HEK293 (cell line): ENCODE measurements at regions not wholly inside any gene's neighbourhood (a gene's known extent, or its start where the extent isn't known, plus 50 kb on each side); places are given as distances from the start of the nearest gene placed in this dataset.

Experiments
- CTCF ChIA-PET: fragments of 350-600 bp; formaldehyde crosslinking; extraction: SDS; loops from one replicate; lab custom pipeline; 2021; ENCODE audit warnings: antibody characterized with exemption; lab: Yijun Ruan, JAX
- POLR2A ChIA-PET: fragments of 300-600 bp; formaldehyde crosslinking; extraction: SDS; loops from one replicate; lab custom pipeline; 2020; ENCODE audit warnings: antibody characterized with exemption, inconsistent platforms; lab: Yijun Ruan, JAX
- H3K27ac ChIP-seq: fragments of 200-500 bp; sonication (Bioruptor generic); 2 replicates; pipeline ENCODE4 v1.5.1; 2014; ENCODE audit warnings: low read depth, low read length, control low read depth, inconsistent platforms; ENCODE audit errors: extremely low read depth
- H3K36me3 ChIP-seq, 2 experiments: fragments of 200-500 bp in 1 of 2; sonication (Bioruptor generic) in 1 of 2; 1 replicate in 1 of 2; 2 replicates in 1 of 2; pipeline ENCODE4 v1.5.1; 2014 to 2017; ENCODE audit warnings: inconsistent platforms in 2 of 2, low read length in 2 of 2; ENCODE audit not compliant: control insufficient read depth in 2 of 2, insufficient read depth in 1 of 2
- H3K4me1 ChIP-seq: fragments of 200-500 bp; sonication (Bioruptor generic); 2 replicates; pipeline ENCODE4 v1.5.1; 2014; ENCODE audit warnings: mild to moderate bottlenecking, low read length, inconsistent platforms; ENCODE audit not compliant: control insufficient read depth, insufficient read depth
- H3K4me3 ChIP-seq: 2 replicates; pipeline ENCODE4 v1.5.1; 2011; ENCODE audit warnings: low read depth, mild to moderate bottlenecking, control low read depth, low read length, moderate library complexity
- H3K9me3 ChIP-seq: fragments of 200-500 bp; sonication (Bioruptor generic); 2 replicates; pipeline ENCODE4 v1.5.1; 2014; ENCODE audit warnings: low read depth, low read length, inconsistent platforms; ENCODE audit not compliant: control insufficient read depth, insufficient read depth
- GLI4 ChIP-seq: fragments of 450-650 bp; formaldehyde crosslinking; IDR thresholded peaks from 2 replicates; pipeline ENCODE4 v1.5.1; 2016; ENCODE audit warnings: missing biosample characterization, missing genetic modification characterization
- KLF9 ChIP-seq: fragments of 450-650 bp; formaldehyde crosslinking; IDR thresholded peaks from 2 replicates; pipeline ENCODE4 v1.5.1; 2016; ENCODE audit warnings: missing biosample characterization, missing genetic modification characterization, low read depth
- MZF1 ChIP-seq: fragments of 450-650 bp; formaldehyde crosslinking; IDR thresholded peaks from 2 replicates; pipeline ENCODE4 v1.5.1; 2017; ENCODE audit warnings: missing biosample characterization, missing genetic modification characterization, borderline replicate concordance
- ZFP41 ChIP-seq: fragments of 450-650 bp; formaldehyde crosslinking; IDR thresholded peaks from 2 replicates; pipeline ENCODE4 v1.5.1; 2016; ENCODE audit warnings: missing biosample characterization, missing genetic modification characterization, borderline replicate concordance
- ZNF10 ChIP-seq: fragments of 450-650 bp; formaldehyde crosslinking; IDR thresholded peaks from 2 replicates; pipeline ENCODE4 v1.5.1; 2017; ENCODE audit warnings: missing biosample characterization, missing genetic modification characterization
- ZNF169 ChIP-seq: fragments of 450-650 bp; formaldehyde crosslinking; IDR thresholded peaks from 2 replicates; pipeline ENCODE4 v1.5.1; 2016; ENCODE audit warnings: missing biosample characterization, missing genetic modification characterization
- ZNF24 ChIP-seq: fragments of 450-650 bp; formaldehyde crosslinking; IDR thresholded peaks from 2 replicates; pipeline ENCODE4 v1.5.1; 2016; ENCODE audit warnings: missing biosample characterization, missing genetic modification characterization
- ZNF274 ChIP-seq, 2 experiments: fragments of 200-500 bp in 1 of 2; fragments of 450-650 bp in 1 of 2; sonication (Bioruptor generic) in 1 of 2; formaldehyde crosslinking in 1 of 2; IDR thresholded peaks; 2 replicates each; pipeline versions ENCODE4 v1.5.1 to v1.6.1; 2014 to 2016; ENCODE audit warnings: borderline replicate concordance in 1 of 2, inconsistent platforms in 1 of 2, low read length in 1 of 2, missing biosample characterization in 1 of 2, missing genetic modification characterization in 1 of 2
- ZNF433 ChIP-seq: fragments of 450-650 bp; formaldehyde crosslinking; IDR thresholded peaks from 2 replicates; pipeline ENCODE4 v1.5.1; 2016; ENCODE audit warnings: missing biosample characterization, missing genetic modification characterization, low read depth
- ZNF530 ChIP-seq: fragments of 450-650 bp; formaldehyde crosslinking; IDR thresholded peaks from 2 replicates; pipeline ENCODE4 v1.5.1; 2016; ENCODE audit warnings: low read depth, missing biosample characterization, missing genetic modification characterization
- ZNF571 ChIP-seq: fragments of 450-650 bp; formaldehyde crosslinking; IDR thresholded peaks from 2 replicates; pipeline ENCODE4 v1.5.0; 2017; ENCODE audit warnings: missing biosample characterization, missing genetic modification characterization
- ZNF596 ChIP-seq: fragments of 450-650 bp; IDR thresholded peaks from 2 replicates; pipeline ENCODE4 v1.5.0; 2018; ENCODE audit warnings: missing biosample characterization, mild to moderate bottlenecking, missing genetic modification characterization, moderate library complexity
- ZNF623 ChIP-seq: fragments of 450-650 bp; formaldehyde crosslinking; IDR thresholded peaks from 2 replicates; pipeline ENCODE4 v1.5.1; 2016; ENCODE audit warnings: missing biosample characterization, missing genetic modification characterization
- ZNF747 ChIP-seq: fragments of 450-650 bp; formaldehyde crosslinking; IDR thresholded peaks from 2 replicates; pipeline ENCODE4 v1.5.1; 2016; ENCODE audit warnings: missing biosample characterization, missing genetic modification characterization
- ZNF768 ChIP-seq: fragments of 450-650 bp; formaldehyde crosslinking; IDR thresholded peaks from 2 replicates; pipeline ENCODE4 v1.5.1; 2018; ENCODE audit warnings: missing biosample characterization, mild to moderate bottlenecking, missing genetic modification characterization
- ZNF785 ChIP-seq: fragments of 450-650 bp; formaldehyde crosslinking; IDR thresholded peaks from 2 replicates; pipeline ENCODE4 v1.5.1; 2016; ENCODE audit warnings: missing biosample characterization, missing genetic modification characterization
- ZNF791 ChIP-seq: fragments of 450-650 bp; formaldehyde crosslinking; IDR thresholded peaks from 2 replicates; pipeline ENCODE4 v1.5.1; 2016; ENCODE audit warnings: missing biosample characterization, missing genetic modification characterization
- ZNF830 ChIP-seq: fragments of 450-650 bp; IDR thresholded peaks from 2 replicates; pipeline ENCODE4 v1.5.0; 2018; ENCODE audit warnings: missing biosample characterization, missing genetic modification characterization, low read depth, mild to moderate bottlenecking, moderate library complexity
- TF ChIP-seq, protein P1 (sequence below): fragments of 450-650 bp; formaldehyde crosslinking; IDR thresholded peaks from 2 replicates; pipeline ENCODE4; 2016; ENCODE audit warnings: missing biosample characterization, missing genetic modification characterization
- TF ChIP-seq, protein P2 (sequence below): fragments of 450-650 bp; formaldehyde crosslinking; IDR thresholded peaks from 2 replicates; pipeline ENCODE4 v1.5.1; 2016; ENCODE audit warnings: missing biosample characterization, missing genetic modification characterization
- TF ChIP-seq, protein P3 (sequence below): fragments of 450-650 bp; IDR thresholded peaks from 2 replicates; pipeline ENCODE4 v1.5.1; 2018; ENCODE audit warnings: missing biosample characterization, missing genetic modification characterization
- TF ChIP-seq, protein P4 (sequence below): fragments of 450-650 bp; formaldehyde crosslinking; IDR thresholded peaks from 2 replicates; pipeline ENCODE4 v1.5.1; 2017; ENCODE audit warnings: missing biosample characterization, missing genetic modification characterization
- TF ChIP-seq, protein P5 (sequence below): fragments of 450-650 bp; formaldehyde crosslinking; conservative IDR thresholded peaks from 2 replicates; pipeline ENCODE4 v1.5.1; 2016; ENCODE audit warnings: low read depth, missing biosample characterization, missing genetic modification characterization

DNA sequence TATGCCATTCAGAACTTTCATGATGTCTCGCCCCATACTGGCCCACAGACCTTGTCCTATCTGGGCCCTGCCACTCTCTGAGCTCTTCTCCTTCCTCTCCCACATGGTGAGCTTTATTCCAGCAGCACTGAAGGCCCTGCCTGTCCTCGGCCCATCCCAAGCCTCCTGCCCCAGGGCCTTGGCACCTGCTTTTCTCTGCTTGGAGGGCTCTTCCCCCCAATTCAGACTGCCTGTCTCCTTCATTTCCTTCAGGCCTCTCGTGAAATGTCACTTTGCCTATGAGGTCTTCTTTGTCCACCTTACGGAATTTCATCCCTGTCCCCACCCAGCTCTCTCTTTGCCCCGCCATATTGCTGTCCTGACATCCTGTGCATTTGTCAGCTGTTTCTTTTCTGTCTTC, 191.7 kb upstream of the POU3F1 start:
- TF ChIP-seq GLI4, result no peak
- no peak for TF ChIP-seq MZF1 (tag by site-specific recombination)
- TF ChIP-seq ZNF433, result no peak
- TF ChIP-seq ZNF785 (tag by site-specific recombination), result no peak
- TF ChIP-seq ZNF623 (tag by site-specific recombination), result peak; percentile 61
- TF ChIP-seq, protein P1, sequence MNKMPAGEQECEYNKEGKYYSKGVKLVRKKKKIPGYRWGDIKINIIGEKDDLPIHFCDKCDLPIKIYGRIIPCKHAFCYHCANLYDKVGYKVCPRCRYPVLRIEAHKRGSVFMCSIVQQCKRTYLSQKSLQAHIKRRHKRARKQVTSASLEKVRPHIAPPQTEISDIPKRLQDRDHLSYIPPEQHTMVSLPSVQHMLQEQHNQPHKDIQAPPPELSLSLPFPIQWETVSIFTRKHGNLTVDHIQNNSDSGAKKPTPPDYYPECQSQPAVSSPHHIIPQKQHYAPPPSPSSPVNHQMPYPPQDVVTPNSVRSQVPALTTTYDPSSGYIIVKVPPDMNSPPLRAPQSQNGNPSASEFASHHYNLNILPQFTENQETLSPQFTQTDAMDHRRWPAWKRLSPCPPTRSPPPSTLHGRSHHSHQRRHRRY (tag by site-specific recombination), result no peak
- TF ChIP-seq ZNF24 (tag by site-specific recombination), result no peak
- no peak for TF ChIP-seq ZNF274 (IDR thresholded peaks at IDR 0.05; ENCODE audit: low read length)
- TF ChIP-seq ZNF274 (tag by site-specific recombination; IDR thresholded peaks at IDR 0.05; ENCODE audit: borderline replicate concordance), result no peak
- H3K36me3 ChIP-seq, result no peaks in the 10 kb centered on the region
- ChIA-PET POLR2A (no interaction called here), CTCF (no interaction called here)
- no peaks in the 10 kb centered on the region for H3K4me1 ChIP-seq
- no peaks in the 10 kb centered on the region for H3K9me3 ChIP-seq
- no peak overlapping the region for H3K4me3 ChIP-seq
- H3K27ac ChIP-seq, result no peak overlapping the region

DNA sequence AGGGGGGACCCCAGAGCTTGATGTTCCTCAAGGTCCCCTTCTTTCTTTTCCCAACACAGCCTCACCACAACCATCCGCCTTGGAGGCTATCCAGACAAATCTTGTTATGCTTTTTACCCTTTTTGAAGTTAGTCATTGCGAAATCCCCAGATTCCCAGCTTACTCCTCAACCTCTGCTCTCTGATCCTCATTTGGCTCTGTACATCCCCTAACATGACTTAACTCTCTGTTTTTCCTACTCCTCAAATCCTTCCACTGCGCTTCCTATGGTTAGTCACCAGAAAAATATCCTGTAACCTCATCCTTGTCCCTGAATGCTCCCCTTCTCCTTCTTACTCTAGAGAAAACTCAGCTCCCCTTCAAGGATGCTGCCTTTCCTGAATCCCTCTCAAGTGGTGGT, 189.1 kb upstream of the POU3F1 start:
- Histone ChIP-seq H3K4me1 (no peaks in the 10 kb centered on the region), H3K9me3 (no peaks in the 10 kb centered on the region), H3K36me3 (no peaks in the 10 kb centered on the region), H3K4me3 (no peak overlapping the region), H3K27ac (no peak overlapping the region)
- TF ChIP-seq, protein P2, sequence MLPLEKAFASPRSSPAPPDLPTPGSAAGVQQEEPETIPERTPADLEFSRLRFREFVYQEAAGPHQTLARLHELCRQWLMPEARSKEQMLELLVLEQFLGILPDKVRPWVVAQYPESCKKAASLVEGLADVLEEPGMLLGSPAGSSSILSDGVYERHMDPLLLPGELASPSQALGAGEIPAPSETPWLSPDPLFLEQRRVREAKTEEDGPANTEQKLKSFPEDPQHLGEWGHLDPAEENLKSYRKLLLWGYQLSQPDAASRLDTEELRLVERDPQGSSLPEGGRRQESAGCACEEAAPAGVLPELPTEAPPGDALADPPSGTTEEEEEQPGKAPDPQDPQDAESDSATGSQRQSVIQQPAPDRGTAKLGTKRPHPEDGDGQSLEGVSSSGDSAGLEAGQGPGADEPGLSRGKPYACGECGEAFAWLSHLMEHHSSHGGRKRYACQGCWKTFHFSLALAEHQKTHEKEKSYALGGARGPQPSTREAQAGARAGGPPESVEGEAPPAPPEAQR (tag by site-specific recombination), result no peak
- no peak for TF ChIP-seq ZNF530 (tag by site-specific recombination)
- TF ChIP-seq, protein P3, sequence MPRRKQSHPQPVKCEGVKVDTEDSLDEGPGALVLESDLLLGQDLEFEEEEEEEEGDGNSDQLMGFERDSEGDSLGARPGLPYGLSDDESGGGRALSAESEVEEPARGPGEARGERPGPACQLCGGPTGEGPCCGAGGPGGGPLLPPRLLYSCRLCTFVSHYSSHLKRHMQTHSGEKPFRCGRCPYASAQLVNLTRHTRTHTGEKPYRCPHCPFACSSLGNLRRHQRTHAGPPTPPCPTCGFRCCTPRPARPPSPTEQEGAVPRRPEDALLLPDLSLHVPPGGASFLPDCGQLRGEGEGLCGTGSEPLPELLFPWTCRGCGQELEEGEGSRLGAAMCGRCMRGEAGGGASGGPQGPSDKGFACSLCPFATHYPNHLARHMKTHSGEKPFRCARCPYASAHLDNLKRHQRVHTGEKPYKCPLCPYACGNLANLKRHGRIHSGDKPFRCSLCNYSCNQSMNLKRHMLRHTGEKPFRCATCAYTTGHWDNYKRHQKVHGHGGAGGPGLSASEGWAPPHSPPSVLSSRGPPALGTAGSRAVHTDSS (tag by site-specific recombination), result no peak
- TF ChIP-seq, protein P4, sequence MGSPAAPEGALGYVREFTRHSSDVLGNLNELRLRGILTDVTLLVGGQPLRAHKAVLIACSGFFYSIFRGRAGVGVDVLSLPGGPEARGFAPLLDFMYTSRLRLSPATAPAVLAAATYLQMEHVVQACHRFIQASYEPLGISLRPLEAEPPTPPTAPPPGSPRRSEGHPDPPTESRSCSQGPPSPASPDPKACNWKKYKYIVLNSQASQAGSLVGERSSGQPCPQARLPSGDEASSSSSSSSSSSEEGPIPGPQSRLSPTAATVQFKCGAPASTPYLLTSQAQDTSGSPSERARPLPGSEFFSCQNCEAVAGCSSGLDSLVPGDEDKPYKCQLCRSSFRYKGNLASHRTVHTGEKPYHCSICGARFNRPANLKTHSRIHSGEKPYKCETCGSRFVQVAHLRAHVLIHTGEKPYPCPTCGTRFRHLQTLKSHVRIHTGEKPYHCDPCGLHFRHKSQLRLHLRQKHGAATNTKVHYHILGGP (tag by site-specific recombination), result no peak
- no peak for TF ChIP-seq ZNF596
- ChIA-PET CTCF (interaction anchor here (0.7 kb wide), 1 partner anchor 1150 kb away, joined by 4 read pairs; no protein-coding TSS in a partner anchor), POLR2A (interaction anchor here (0.6 kb wide), 1 partner anchor 11 kb away, joined by 4 read pairs; no protein-coding TSS in a partner anchor)

DNA sequence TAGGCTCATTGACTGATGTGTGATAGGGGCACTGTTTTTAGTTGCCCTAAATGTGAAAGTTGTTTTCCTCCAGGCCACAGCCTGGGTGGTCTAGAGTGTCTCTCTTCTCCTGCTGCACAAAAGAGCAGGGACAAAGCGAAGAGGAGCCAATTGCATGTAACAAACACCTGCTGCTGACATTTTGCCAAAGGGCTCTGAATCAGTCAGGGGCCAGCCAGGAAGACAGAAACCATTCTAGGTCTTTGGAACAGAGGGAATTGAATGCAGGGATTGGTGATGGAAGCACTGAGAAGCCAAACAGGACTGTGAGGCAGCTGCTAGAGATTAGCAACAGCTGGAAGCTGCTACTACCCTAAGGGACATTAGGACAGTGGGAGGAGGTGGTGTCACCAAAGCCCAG, 185.3 kb upstream of the POU3F1 start:
- Histone ChIP-seq H3K36me3 (no peaks in the 10 kb centered on the region), H3K4me1 (no peaks in the 10 kb centered on the region), H3K4me3 (no peak overlapping the region), H3K27ac (no peak overlapping the region), H3K9me3 (no peaks in the 10 kb centered on the region)
- ChIA-PET CTCF (interaction anchor here (0.7 kb wide), 1 partner anchor 11 kb away, joined by 4 read pairs; no protein-coding TSS in a partner anchor), POLR2A (no interaction called here)
- TF ChIP-seq ZNF10 (tag by site-specific recombination) (no peak), ZNF830 (tag by site-specific recombination) (no peak), KLF9 (tag by site-specific recombination) (no peak), ZNF791 (no peak), ZNF571 (tag by site-specific recombination) (no peak), ZNF747 (tag by site-specific recombination) (no peak), ZNF768 (tag by site-specific recombination) (no peak), MZF1 (tag by site-specific recombination) (no peak), ZNF24 (tag by site-specific recombination) (no peak), ZFP41 (no peak), ZNF169 (no peak)
- TF ChIP-seq, protein P5, sequence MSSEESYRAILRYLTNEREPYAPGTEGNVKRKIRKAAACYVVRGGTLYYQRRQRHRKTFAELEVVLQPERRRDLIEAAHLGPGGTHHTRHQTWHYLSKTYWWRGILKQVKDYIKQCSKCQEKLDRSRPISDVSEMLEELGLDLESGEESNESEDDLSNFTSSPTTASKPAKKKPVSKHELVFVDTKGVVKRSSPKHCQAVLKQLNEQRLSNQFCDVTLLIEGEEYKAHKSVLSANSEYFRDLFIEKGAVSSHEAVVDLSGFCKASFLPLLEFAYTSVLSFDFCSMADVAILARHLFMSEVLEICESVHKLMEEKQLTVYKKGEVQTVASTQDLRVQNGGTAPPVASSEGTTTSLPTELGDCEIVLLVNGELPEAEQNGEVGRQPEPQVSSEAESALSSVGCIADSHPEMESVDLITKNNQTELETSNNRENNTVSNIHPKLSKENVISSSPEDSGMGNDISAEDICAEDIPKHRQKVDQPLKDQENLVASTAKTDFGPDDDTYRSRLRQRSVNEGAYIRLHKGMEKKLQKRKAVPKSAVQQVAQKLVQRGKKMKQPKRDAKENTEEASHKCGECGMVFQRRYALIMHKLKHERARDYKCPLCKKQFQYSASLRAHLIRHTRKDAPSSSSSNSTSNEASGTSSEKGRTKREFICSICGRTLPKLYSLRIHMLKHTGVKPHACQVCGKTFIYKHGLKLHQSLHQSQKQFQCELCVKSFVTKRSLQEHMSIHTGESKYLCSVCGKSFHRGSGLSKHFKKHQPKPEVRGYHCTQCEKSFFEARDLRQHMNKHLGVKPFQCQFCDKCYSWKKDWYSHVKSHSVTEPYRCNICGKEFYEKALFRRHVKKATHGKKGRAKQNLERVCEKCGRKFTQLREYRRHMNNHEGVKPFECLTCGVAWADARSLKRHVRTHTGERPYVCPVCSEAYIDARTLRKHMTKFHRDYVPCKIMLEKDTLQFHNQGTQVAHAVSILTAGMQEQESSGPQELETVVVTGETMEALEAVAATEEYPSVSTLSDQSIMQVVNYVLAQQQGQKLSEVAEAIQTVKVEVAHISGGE (tag by site-specific recombination), result no peak
